DND-41 (cell line): ENCODE measurements at regions not wholly inside any gene's neighbourhood (a gene's known extent, or its start where the extent isn't known, plus 50 kb on each side); places are given as distances from the start of the nearest gene placed in this dataset.

ENCODE experiments used
- EZH2 ChIP-seq: IDR thresholded peaks from 3 replicates; pipeline ENCODE4 v1.6.1; 2012; ENCODE audit warnings: borderline replicate concordance, low read depth, mild to moderate bottlenecking, moderate library complexity, low read length, inconsistent platforms; ENCODE audit not compliant: severe bottlenecking
- TF ChIP-seq, protein P1 (sequence below): IDR thresholded peaks from 2 replicates; pipeline ENCODE4 v1.5.1; 2012; ENCODE audit warnings: borderline replicate concordance, low read length, moderate library complexity, mild to moderate bottlenecking; ENCODE audit not compliant: poor library complexity, severe bottlenecking; ENCODE audit errors: extremely low read depth

GRCh38 chr20:60408435-60408834, 450.2 kb downstream of the CDH26 start:
- TF ChIP-seq, protein P1, sequence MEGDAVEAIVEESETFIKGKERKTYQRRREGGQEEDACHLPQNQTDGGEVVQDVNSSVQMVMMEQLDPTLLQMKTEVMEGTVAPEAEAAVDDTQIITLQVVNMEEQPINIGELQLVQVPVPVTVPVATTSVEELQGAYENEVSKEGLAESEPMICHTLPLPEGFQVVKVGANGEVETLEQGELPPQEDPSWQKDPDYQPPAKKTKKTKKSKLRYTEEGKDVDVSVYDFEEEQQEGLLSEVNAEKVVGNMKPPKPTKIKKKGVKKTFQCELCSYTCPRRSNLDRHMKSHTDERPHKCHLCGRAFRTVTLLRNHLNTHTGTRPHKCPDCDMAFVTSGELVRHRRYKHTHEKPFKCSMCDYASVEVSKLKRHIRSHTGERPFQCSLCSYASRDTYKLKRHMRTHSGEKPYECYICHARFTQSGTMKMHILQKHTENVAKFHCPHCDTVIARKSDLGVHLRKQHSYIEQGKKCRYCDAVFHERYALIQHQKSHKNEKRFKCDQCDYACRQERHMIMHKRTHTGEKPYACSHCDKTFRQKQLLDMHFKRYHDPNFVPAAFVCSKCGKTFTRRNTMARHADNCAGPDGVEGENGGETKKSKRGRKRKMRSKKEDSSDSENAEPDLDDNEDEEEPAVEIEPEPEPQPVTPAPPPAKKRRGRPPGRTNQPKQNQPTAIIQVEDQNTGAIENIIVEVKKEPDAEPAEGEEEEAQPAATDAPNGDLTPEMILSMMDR: no peak
- TF ChIP-seq EZH2: no peak
